ENCODE measurements at regions not wholly inside any gene's neighbourhood (a gene's known extent, or its start where the extent isn't known, plus 50 kb on each side); places are given as distances from the start of the nearest gene placed in this dataset.

DNA sequence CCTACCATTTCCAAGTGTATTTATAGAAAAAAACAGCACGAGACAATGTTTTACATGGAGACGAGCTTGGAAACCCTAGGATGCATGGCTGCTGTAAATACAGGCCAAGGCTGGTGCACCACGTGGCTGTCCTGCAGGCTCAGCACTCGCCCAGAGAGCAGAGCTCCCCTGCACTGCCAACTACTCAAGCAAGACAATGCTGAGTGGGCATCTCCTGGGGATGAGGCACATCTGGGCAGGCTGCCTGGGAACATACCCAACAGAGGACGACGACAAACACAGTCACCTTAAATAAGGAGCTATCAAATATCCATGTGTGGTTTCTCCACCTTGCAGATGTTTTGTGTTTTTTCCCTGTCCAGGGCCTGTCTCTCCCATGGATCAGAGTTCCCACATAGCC is 128.3 kb upstream of the PRMT8 start:
- TF ChIP-seq POLR2A (IDR thresholded peaks at IDR 0.05; ENCODE audit: extremely low read depth, insufficient read length) = no peak
- TF ChIP-seq, protein P1, sequence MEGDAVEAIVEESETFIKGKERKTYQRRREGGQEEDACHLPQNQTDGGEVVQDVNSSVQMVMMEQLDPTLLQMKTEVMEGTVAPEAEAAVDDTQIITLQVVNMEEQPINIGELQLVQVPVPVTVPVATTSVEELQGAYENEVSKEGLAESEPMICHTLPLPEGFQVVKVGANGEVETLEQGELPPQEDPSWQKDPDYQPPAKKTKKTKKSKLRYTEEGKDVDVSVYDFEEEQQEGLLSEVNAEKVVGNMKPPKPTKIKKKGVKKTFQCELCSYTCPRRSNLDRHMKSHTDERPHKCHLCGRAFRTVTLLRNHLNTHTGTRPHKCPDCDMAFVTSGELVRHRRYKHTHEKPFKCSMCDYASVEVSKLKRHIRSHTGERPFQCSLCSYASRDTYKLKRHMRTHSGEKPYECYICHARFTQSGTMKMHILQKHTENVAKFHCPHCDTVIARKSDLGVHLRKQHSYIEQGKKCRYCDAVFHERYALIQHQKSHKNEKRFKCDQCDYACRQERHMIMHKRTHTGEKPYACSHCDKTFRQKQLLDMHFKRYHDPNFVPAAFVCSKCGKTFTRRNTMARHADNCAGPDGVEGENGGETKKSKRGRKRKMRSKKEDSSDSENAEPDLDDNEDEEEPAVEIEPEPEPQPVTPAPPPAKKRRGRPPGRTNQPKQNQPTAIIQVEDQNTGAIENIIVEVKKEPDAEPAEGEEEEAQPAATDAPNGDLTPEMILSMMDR (IDR thresholded peaks at IDR 0.05; ENCODE audit: low read depth, low read length) = no peak
- TF ChIP-seq, protein P2, sequence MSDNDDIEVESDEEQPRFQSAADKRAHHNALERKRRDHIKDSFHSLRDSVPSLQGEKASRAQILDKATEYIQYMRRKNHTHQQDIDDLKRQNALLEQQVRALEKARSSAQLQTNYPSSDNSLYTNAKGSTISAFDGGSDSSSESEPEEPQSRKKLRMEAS (IDR thresholded peaks at IDR 0.05; ENCODE audit: low read depth, low read length) = no peak
- TF ChIP-seq MYC (IDR thresholded peaks at IDR 0.05; ENCODE audit: low read depth, low read length) = no peak

Data from NB4 (cell line).